ENCODE measurements at regions not wholly inside any gene's neighbourhood (a gene's known extent, or its start where the extent isn't known, plus 50 kb on each side); places are given as distances from the start of the nearest gene placed in this dataset.

DNA sequence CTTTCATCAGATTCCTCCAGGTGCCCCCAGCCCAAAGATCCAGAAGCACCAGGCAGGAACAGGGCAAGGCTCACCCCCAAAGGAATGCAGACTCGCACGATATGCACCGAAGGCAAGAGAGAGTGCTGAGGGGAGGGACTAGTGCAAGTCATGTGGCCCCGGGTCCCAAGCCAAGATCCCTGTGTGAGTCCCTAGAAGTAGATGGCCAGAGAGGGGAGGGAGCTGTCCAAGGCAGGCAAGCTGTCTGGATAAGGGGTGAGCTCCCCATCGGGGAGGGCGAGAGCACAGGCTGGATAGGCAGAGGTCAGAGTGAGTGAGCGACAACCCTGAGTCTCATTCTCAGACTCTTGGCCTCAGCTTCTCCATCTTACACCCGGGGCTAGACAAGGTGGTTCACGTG, 171.5 kb upstream of the LINGO1 start:
- H3K4me3 ChIP-seq (replicated peaks in 1 of 2; ENCODE audit: low read depth in 2 of 2, low read length in 2 of 2) = no peak overlapping the region
- TF ChIP-seq, protein P1, sequence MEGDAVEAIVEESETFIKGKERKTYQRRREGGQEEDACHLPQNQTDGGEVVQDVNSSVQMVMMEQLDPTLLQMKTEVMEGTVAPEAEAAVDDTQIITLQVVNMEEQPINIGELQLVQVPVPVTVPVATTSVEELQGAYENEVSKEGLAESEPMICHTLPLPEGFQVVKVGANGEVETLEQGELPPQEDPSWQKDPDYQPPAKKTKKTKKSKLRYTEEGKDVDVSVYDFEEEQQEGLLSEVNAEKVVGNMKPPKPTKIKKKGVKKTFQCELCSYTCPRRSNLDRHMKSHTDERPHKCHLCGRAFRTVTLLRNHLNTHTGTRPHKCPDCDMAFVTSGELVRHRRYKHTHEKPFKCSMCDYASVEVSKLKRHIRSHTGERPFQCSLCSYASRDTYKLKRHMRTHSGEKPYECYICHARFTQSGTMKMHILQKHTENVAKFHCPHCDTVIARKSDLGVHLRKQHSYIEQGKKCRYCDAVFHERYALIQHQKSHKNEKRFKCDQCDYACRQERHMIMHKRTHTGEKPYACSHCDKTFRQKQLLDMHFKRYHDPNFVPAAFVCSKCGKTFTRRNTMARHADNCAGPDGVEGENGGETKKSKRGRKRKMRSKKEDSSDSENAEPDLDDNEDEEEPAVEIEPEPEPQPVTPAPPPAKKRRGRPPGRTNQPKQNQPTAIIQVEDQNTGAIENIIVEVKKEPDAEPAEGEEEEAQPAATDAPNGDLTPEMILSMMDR (IDR thresholded peaks at IDR 0.05; ENCODE audit: low read depth, low read length) = no peak

DNA sequence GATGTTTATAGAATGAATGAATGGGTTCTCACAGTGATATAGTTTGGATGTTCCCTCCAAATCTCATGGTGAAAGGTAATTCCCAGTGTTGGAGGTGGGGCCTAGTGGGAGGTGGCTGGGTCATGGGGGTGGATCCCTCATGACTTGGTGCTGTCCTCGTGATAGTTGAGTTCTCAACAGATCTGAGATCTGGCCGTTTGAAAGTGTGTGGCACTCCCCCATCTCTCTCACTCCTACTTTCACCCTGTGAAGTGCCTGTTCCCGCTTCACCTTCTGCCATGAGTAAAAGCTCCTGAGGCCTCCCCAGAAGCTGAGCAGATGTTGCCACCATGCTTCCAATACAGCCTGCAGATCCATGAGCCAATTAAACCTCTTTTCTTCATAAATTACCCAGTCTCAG, 170.8 kb upstream of the LINGO1 start:
- TF ChIP-seq, protein P1 (IDR thresholded peaks at IDR 0.05; ENCODE audit: low read depth, low read length) = no peak

More for the DNA sequence above, 171.5 kb upstream of the LINGO1 start:
- DNase-seq (ENCODE audit: low read depth in 2 of 2) = no peak

DNA sequence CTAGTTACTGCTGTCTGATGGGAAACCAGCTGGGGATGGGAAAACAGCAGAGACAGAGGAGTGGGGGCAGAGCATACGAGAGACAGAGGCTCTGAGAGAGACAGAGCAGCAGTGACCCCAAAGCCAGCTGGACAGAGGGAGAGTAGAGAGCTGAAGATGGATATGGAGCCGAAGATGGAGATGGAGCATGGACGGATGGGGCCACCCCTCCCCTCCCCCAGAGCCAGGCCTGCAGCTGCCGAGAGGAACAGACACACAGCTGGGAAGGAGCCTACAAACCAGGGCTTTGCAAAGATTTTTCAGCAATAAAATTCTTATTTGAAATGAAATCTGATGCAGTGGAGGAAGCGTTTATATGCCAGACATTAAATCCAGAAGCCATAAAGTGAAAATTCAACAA, 167.6 kb upstream of the LINGO1 start:
- H3K4me3 ChIP-seq (replicated peaks in 1 of 2; ENCODE audit: low read depth in 2 of 2, low read length in 2 of 2) = no peak overlapping the region
- TF ChIP-seq, protein P1 (IDR thresholded peaks at IDR 0.05; ENCODE audit: low read depth, low read length) = no peak
- no peak for DNase-seq (ENCODE audit: low read depth in 2 of 2)

More for the DNA sequence above, 170.8 kb upstream of the LINGO1 start:
- no peak for DNase-seq (ENCODE audit: low read depth in 2 of 2)
- H3K4me3 ChIP-seq (replicated peaks in 1 of 2; ENCODE audit: low read depth in 2 of 2, low read length in 2 of 2) = no peak overlapping the region

DNA sequence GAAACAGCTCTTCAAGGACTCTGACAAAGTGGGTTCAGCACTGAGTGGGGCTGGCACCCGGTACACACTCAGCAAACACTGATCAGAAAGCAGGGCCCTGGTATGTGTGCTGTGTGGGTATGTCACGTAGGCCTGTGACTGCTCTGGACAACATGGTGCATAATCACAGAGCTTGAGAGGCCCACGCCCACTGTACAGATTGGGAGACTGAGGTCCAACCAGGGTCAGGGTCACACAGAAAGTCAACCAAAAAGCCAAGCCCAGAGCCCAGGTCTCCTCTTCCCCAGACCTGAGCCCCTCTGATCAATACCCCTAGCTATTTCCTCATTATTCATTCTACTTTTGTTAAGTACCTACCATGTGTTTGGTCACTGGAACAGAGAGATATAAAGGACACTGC, 166.1 kb upstream of the LINGO1 start:
- TF ChIP-seq, protein P1 (IDR thresholded peaks at IDR 0.05; ENCODE audit: low read depth, low read length) = no peak
- no peak overlapping the region for H3K4me3 ChIP-seq (replicated peaks in 1 of 2; ENCODE audit: low read depth in 2 of 2, low read length in 2 of 2)
- DNase-seq (ENCODE audit: low read depth in 2 of 2) = no peak

DNA sequence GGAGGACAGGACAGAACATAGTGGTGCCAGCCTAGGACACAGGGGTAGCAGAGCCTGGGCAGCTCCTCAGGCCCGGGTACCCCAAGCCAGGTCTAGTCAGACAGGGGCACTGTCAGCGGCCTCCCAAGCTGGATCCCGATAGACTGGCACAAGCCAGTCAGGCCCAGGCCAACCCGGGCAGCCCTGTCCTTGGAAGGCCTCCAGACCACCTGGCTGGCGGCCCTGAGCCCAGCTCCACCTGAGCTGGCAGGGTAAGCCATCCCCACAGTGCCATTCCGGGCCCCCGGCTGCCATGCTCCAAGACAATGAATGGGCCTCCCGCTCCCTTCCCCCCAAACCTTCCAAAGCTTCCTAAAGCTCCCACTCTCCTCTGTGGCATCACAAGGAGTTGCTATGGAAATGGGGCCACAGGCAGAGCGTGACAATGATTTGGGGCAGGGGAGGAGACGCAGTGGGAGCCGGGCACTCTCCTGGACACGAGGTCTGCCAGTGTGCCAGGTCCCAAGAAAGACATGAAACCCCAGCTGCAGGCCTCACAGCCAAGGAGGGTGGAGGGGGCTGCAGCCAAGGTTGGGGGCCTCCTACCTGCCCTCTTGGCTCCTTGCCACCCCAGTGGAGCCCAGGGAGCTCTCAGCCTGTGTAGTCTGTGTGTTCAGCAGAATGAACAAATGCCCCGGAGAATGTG, 165.6 kb upstream of the LINGO1 start:
- DNase-seq (ENCODE audit: low read depth in 2 of 2) = no peak
- TF ChIP-seq, protein P1 (IDR thresholded peaks at IDR 0.05; ENCODE audit: low read depth, low read length) = no peak
- H3K4me3 ChIP-seq (replicated peaks in 1 of 2; ENCODE audit: low read depth in 2 of 2, low read length in 2 of 2) = no peak overlapping the region

DNA sequence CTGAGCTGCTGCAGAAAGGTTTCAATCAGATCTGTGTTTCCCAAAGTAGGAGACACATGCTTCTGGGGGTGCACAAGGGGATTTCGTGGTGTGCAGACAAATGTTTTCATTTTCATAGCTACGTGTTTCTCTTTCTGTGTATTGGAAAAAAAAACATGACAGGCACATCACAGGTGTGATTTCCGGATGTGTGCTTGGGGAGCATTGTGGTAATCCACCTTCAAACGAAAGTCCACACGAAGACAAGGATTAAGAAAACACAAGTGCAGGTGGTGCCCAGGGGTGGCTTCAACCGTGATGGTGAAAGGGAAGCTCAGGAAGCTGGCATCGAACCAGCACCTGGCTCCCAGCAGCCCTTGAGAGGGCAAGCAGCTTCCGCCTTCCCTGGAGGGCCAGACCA, 164.6 kb upstream of the LINGO1 start:
- TF ChIP-seq, protein P1 (IDR thresholded peaks at IDR 0.05; ENCODE audit: low read depth, low read length) = no peak
- H3K4me3 ChIP-seq (replicated peaks in 1 of 2; ENCODE audit: low read depth in 2 of 2, low read length in 2 of 2) = no peak overlapping the region
- no peak for DNase-seq (ENCODE audit: low read depth in 2 of 2)

All from cardiac fibroblast (primary cell).